Fibroblast of villous mesenchyme (primary cell): ENCODE measurements at regions not wholly inside any gene's neighbourhood (a gene's known extent, or its start where the extent isn't known, plus 50 kb on each side); places are given as distances from the start of the nearest gene placed in this dataset.
"Not testable (repeated sequence)": the region's sequence is repeated elsewhere in the genome, so short reads cannot be mapped to it uniquely, and the experiment has no call there.

ENCODE experiments used
- DNase-seq: peaks from one replicate; pipeline ENCODE4 v3.0.0-alpha.2; 2010; ENCODE audit warnings: low read depth
- H3K4me3 ChIP-seq: 2 replicates; pipeline ENCODE4 v1.5.1; 2011; ENCODE audit warnings: low read depth, mild to moderate bottlenecking, low read length
- CTCF ChIP-seq: IDR thresholded peaks from 2 replicates; pipeline ENCODE4 v1.5.1; 2012; ENCODE audit warnings: low read depth, mild to moderate bottlenecking, low read length; ENCODE audit not compliant: insufficient read depth

DNA sequence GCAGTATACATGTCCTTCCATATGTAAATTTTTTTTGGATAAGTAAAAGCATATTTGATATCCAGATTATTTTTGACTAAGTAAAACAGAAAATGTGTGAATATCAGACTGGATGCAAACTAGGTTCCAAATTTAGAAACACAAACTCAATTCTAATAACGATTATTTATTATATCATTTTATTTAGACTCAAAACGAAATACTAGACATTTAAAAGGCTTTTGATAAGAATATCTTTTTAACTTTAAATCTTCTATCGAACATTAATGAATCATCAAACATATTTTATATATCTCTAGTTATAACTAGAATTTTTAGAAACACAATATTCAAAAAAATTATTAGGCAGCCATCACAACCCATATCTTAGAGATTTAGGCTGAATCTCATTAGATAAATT lies 195.2 kb upstream of the KCND2 start:
- no peak for DNase-seq
- no peak overlapping the region for H3K4me3 ChIP-seq
- no peak for TF ChIP-seq CTCF

DNA sequence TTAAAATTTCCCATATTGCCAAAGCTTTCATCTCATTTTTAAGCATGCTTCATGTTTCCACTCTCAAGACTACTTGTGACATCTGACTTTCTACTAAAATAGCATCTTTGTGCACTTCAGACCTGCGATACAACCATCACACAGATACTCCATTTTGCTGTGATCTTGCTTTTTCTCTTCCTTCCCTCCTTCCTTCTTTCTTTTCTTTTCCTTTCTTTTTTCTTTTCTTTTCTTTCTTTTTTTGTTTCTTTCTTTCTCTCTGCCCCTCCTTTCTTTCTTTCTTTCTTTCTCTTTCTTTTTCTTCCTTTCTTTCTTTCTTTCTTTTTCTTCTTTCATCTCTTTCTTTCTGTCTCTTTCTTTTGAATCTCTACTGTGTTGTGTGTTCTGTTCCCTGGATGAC lies 194.0 kb upstream of the KCND2 start:
- TF ChIP-seq CTCF, result no peak
- no peak overlapping the region for H3K4me3 ChIP-seq
- no peak for DNase-seq

DNA sequence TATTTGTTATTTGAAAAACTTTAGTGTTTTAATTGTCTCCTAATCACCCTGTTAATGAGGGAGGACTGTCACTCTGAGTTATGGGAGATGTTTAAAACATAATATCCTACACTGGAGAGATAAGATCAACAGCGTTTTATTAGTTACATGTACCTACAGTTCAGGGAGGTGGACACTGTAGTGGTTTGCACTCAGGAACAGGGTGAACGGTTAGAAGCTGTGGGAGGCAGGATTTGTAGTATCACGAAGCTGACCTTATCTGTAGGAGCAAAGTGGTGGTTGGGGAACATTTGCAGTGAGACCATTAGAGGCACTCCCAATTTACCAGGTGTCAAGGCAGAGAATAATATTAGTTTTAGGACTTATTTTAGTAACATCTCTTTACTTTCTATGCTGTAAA lies 193.3 kb upstream of the KCND2 start:
- DNase-seq, result peak; percentile 7
- no peak for TF ChIP-seq CTCF
- no peak overlapping the region for H3K4me3 ChIP-seq

- DNase-seq, H3K4me3 ChIP-seq: not testable (repeated sequence)
These were observed 186.5 kb upstream of the KCND2 start for GRCh38 chr7:120086468-120086867.

DNA sequence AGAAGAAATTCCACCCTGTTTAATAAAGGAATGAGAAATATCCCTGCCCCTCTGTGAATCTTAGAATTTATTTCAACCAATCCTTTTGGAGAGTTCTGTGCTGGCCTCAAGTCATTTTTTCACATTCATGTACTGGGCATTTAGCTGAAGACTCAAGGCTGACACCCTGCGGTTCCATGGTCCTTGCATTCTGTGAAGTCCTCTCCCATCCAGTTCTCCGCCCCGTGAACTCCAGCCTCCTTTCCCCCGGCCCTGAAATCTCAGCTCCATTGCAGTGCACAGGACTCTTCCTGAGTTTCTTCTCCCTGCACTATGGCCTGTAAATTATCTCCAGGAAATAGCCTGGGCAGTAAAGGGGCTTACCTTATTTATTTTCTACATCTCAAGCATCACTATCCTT lies 183.0 kb upstream of the KCND2 start:
- peak; percentile 63 for DNase-seq
- H3K4me3 ChIP-seq, result no peak overlapping the region
- TF ChIP-seq CTCF, result peak; percentile 58

- no peak overlapping the region for H3K4me3 ChIP-seq
- no peak for TF ChIP-seq CTCF
- DNase-seq, result no peak
These were observed 181.2 kb upstream of the KCND2 start for GRCh38 chr7:120091807-120092206.

GRCh38 chr7:120097020-120097419 lies 176.0 kb upstream of the KCND2 start:
- H3K4me3 ChIP-seq, result no peak overlapping the region
- DNase-seq, result peak; percentile 3
- TF ChIP-seq CTCF, result no peak
